GM19372 (cell line): ENCODE measurements at regions not wholly inside any gene's neighbourhood (a gene's known extent, or its start where the extent isn't known, plus 50 kb on each side); places are given as distances from the start of the nearest gene placed in this dataset.

ENCODE experiments used
- ATAC-seq: cut with Tn5 transposase; IDR thresholded peaks from one replicate; pipeline ENCODE4 v1.9.1; 2021; ENCODE audit warnings: mild to moderate bottlenecking, low read depth, moderate library complexity; ENCODE audit not compliant: unreplicated experiment

DNA sequence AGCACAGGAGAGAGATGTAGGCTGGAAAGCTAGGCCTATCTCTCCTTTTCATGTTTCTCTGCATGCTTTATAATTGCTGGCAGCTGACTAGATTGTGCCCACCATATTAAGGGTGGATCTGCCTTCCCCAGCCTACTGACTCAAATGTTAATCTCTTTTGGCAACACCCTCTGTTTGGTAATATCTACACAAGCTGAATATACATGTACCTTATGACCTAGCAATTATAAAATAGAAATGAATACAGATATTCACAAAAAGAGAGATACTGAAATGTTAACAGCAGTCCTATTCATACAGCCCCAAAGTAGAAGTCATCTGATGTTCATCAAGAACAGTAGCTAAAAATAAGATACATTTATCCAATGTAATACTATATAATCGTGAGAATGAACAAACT is 429.6 kb downstream of the EPM2A start:
- ATAC-seq: no peak

DNA sequence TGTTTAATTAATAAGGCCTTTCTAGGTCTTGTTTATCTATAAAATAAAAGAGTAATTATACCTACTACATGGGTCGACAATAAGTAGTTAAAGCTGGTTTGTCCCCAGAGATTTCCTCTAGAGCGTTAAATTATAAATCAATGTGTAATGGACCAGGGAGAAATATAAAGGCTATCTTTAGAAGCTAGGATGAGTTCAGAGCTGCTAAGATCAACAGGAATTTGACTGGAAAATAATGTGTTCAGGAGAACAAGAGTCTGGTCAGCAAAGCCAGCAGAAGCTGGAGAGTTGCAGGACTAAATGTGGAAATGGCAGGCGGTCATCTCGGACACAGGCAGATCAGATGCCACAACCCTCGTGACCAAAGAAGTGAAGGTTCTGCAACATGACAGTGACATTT is 428.8 kb downstream of the EPM2A start:
- ATAC-seq: no peak

DNA sequence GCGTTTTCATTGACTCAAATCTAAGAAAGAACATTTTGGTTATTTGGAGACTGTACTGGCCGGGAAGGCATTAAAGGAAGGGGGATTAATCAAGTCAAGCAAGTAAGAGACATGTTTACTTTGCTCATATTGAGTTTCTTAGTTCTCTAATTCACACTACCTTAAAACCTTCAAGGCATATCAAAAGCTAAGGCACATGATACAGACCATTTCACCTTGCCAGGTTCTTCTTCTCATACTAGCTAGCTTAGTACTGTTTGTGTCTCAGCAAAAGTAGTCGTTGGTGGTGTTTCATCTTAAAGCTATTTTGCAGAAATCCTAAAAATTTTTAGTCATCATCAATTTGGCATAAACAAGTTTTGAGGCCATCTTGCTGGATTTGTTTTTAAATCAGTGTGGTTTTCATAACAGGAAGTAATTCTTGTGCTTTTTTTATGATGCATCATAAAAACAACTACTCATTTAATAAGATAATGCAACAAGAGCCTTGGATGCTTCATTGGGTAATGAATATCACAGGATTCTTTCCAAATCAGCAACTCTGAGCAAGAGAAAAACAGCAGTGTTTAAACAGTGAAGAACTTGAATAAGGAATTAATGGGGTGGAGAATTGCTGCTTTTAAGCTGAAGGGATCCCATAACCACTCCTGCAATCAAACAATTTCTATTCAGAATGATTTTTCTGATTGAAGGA is 425.3 kb downstream of the EPM2A start:
- ATAC-seq: no peak

DNA sequence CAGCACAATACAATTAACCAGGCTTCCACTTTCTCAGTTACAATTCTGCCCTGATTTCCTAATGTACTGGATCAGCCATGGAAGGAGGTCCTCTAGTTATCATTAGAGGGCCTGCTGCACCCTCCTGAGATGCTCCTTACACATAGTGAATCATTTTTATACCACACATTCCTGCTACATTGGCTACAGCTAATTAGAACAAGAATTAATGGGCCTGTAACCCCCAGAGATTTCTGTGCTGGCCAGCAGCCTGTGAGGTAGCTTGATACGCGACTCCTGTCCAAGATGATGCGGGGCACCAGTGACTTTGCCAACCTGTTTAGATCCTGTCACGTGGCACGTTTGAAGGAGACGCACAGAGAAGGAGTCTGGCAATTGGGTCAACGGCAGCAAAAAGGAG is 422.8 kb downstream of the EPM2A start:
- no peak for ATAC-seq

DNA sequence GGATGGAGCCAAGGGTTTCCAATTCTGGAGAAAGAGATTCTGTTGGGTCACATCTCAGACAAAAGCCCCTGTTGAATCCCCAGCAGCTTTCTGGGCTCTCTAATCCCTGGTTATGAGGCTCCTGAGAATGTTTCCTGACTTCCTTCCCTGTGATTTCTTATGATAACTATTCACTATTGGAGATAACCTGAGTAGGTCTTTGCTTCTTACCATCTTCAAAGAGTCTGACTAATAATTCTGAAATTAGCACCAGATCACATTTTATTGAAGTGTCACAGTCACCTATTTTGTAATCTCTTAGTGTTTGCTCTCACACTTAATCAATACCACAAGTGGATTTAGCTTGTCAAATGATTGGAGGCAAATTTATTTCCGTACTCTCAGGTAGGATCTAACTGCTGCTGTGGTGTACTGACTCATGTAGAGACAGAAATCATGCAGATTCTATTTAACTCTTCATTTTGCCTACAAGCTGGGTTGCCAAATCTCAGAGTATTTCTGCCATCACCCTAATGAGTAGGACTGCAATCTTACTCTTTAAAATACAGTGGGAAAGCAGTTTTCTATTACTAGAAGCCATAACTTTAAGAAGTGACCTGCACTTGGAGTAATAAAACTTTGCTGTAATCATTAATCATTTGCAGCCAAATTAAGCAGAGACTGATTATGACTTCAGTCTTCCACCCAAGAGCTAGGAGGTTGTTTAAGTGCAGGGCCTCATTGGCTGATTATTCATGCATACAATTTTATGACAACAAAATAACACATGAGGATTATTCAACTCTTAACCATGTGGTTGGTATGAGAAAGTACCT is 422.1 kb downstream of the EPM2A start:
- no peak for ATAC-seq

DNA sequence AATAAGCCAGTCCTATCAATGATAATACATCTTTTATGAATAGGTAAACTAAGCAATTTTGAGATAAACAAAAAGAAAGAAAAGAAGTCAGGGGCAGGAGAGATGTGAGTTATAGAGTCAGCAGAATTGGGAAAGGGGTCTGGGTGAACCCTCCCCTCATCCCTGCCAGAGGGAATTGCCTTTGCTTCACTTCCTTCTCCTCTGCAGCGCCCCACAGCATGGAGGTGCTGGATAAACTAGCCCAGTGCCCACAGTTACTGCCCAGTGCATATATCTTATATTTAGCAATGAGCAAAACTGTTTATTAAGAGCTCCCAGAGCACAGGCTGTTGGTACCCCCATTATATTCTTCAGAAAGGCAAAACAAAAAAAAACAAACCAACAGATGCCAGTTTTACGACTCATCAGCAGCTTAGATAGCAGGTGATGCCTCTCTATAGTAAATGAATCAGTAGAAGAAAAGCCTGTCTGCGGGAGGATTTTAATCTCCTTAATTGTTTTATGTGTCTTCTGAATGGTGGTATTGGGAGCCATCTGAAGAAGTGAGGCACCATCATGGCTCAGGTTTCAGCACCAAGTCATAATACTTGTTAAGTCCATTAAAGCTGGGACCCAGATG is 419.2 kb downstream of the EPM2A start:
- no peak for ATAC-seq

DNA sequence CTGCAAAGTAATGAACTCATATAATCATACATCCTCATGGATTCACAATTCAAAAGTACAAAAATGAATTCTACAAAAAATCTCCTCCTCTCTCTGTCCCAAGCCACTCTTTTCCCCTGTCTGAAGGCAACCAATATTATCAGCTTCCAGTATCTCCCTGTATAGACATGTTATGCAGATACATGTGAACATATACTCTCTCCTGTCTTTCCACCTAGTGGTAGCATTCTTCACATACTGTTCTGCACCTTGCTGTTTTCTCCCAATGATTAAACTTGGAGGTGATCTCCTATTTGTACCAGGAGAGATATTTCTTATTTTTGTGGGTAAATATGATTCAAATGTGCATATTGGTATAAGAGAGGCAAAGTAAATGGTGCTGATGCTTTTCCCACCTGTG is 416.4 kb downstream of the EPM2A start:
- no peak for ATAC-seq

DNA sequence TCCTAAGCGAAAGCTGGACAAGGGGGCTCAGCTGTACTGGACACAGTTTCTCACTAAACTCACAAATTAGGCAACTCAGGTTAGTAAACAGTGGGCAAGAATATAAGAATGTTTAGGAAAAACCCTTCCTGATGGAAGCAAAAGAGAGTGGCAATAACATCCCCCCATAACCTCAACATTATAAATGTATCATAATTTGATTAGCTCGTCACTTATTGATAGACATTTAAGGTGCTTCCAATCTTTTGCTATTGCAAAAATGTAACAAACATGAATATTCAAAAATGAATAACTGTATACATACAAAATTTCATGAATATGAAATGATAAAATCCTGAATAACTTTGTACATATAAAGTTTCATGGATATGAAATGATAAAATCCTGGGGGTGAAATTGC is 415.7 kb downstream of the EPM2A start:
- ATAC-seq: no peak

DNA sequence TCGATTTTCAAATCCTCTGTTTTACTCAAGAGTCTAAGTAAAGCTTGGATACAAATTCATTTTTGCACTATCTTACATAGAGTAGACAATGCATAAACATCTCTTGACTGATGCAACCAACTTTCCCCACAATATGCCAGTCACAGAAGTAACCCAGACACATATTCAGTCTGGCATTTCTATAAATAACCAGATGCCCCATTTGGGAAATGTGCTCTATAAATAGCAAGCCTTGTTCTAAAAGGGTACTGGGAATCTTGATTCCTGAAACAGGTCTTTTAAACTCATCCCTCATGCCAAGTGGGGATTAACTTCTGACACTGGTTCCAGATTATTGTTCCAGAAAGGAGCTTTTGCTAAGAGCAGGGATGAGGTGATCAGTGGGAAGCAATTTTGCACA is 411.7 kb downstream of the EPM2A start:
- ATAC-seq: no peak

DNA sequence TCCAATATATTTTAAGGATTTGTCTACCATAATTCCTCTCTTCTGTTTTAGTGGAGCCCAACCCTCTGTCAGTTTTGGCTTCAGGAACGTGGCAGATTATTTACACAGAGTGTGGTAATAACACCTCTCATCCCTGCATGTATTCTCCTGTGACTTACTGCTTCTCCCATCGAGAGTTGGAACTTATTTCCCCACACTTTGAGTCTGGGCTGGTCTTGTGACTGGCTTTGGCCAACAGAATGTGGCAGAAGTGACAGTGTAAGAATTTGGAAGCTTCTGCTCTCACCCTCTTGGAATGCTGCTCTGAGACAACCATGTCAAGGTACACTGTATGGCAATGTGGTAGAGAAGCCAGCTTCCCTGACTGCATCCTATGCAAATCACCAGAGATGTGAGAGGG is 407.7 kb downstream of the EPM2A start:
- ATAC-seq: no peak

DNA sequence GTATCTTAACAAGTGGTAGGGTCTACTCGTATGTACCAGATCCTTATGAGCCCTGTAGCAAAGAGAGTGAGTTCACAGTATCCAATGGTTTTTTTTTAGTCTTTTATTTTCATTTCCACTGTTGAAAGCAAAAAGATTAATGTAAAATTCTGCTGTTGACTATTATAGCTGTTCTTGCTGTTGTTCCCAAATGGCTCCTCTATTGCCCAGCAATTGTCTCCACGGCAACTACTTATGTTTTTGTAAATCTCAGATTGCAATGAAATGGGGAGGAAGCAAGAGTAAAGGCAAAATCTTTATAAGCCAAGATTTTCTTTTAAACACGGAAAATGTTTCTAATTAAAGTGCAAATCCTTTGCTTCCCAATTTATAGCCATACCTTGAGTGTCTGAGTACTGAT is 406.1 kb downstream of the EPM2A start:
- ATAC-seq: no peak

DNA sequence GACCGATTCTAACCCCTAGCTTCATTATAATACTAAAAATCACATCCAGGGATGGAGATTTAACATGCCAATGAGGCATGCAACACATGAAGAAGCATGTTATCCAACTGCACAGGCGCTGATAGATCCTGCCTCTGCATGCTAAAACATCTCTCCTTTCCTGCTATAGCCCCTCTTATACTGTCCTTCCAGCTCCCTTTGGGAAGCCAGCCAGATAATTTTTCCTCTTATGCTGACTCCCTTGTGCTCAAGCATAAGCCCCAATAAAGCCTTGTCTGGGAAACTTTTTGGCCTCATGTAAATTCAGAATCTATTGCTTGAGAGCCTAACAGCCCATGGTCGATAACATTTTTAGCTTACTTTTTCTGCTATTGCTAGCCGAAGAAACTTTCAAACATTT is 404.3 kb downstream of the EPM2A start:
- ATAC-seq: no peak

DNA sequence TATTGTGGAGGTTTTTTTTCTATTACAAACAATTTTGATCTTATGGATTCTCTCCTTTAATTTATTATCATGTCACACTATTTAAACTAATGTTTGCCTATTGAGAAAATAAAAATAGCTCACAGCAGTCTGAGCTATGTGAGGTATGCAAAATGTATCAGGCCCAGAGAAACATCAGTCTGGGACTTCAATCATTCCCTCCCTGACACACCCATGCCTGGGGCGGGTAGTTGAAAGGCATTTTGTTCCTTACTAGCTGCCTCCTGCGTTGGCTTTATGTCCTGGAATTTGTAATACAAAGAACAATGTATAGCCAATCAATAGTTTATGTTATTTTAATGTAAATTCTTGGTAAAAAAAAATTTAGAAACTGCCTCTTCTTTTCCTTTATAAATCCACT is 403.3 kb downstream of the EPM2A start:
- ATAC-seq: no peak

DNA sequence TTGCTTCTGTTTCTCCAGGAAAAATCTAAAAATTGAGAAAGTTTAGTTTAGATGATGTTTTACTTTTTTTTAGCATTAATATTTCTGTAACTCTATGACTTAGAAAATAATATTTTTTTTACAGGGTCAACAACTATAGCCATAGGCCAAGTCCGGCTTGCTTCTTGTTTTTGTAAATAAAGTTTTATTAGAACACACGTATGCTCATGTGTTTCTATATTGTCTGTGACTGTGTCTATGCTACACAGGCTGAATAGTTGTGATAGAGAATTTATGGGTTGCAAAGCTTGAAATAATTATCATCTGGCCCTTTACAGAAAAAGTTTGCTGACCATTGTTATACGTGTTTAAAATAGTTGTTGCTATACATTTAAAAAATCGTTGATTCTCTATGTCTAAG is 399.2 kb downstream of the EPM2A start:
- no peak for ATAC-seq

DNA sequence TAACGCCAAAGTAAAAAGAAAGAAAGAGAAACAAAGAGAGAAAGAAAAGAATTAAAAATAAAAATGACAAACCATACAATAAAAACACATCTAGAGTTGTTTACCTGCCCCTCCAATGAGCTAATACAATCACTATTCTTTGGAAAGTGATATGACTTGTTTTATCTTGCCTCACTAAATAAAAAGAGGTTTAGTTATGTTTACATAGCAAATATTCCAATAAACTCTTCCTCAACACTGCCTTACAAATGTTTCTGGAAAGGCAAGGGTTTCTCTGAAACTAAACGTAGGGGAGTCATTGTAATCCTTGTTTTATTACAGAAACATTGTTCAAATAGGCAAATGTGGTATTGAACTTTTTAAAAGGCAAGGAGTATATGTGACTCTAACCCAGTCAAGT is 396.2 kb downstream of the EPM2A start:
- no peak for ATAC-seq

DNA sequence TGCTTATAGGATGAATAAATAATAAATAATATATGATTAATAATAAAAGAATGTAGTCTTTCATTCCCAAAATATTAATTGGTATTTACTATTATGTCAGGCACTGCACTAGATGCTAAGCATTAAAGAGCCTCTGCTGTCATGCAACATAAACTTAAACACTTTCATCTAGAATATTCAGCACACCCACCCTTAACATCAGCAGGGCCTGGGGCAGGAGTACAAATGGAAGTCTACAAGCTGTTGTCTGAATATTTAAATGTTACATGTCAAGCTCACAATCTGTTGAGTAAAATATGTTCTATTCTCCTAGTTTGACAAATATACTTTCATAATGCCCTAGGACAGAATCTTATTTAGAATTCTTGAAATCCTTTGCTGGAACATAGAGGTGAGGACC is 395.1 kb downstream of the EPM2A start:
- no peak for ATAC-seq

DNA sequence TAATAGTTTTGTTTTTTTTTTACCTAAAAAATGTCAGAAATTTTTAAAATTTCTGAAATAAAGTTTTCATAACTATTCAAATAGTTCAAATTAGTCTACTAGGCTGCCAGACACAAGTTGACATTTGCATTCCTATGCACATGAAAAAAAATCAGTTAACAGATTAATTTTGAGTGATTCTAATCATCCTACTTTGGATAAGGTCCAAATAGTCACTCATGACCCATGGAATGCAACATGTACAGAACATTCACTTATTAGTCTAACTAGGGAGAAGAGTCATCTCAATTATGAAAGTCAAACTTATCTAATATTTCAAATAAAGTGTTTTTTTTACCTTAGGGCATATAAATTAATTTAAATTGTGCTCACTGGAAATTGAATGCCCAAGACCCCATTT is 390.2 kb downstream of the EPM2A start:
- no peak for ATAC-seq

DNA sequence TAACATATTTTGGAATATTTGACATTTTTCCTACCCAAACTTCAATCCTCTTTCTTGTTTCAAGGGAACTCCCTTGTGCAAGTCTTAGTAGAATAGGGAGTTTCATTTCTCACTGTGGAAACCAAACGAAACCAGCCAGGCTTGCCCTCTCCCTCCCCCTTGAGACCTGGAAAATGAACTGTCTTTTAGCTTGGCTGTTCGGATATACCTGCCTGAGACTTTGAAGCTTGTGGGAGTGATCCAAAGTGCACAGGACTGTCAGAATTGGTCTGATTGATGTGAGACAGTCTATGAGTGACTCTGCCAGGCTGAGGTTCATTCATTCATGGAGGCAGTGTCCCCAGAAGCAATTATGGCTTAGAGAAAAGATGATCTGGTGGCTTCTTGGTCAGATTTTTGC is 388.1 kb downstream of the EPM2A start:
- ATAC-seq: no peak

DNA sequence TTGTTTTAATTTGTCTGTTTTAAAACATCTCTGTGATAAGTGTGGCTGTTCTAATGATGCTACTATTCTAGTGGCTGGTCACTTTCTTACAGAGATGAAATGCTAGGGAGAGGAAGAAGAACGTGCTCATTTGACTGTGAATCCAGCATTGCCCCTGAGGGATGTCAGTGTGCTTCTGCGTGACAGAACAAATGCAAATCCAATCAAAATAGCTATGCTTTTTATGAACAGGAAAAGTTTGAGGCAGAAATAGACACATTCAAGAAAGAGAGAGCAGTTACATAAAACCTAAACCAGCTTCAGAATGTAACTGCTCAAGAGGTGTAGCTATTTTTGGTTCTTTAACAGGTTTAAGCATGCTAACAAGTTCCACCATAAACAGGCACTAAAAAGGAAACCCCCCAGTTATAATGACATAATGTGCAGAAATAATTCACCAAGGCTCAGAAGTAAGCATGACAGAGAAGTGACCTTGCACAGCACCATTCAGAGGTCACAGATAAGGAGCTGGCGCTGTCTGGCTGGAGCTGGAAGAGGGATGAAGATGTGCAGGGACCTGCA is 385.3 kb downstream of the EPM2A start:
- ATAC-seq: peak; percentile 75

DNA sequence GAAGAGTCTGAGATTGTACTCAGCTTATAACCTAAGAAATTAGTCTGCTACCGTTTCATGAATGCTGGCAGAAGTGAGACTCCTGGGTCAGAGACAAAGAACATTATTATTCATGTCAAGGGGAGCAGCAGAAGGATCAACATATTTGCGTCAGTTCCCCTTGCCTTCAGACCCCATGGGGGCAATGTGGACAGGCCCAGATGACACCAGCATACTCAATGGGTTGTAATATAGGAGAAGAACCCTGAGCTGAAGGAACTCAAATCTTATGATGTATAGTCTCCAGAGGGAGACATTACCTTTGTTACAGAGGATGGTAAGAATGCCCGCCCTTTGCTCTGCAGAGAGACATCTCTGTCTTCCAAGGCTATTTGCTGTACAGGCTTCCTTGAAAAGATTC is 384.4 kb downstream of the EPM2A start:
- no peak for ATAC-seq

DNA sequence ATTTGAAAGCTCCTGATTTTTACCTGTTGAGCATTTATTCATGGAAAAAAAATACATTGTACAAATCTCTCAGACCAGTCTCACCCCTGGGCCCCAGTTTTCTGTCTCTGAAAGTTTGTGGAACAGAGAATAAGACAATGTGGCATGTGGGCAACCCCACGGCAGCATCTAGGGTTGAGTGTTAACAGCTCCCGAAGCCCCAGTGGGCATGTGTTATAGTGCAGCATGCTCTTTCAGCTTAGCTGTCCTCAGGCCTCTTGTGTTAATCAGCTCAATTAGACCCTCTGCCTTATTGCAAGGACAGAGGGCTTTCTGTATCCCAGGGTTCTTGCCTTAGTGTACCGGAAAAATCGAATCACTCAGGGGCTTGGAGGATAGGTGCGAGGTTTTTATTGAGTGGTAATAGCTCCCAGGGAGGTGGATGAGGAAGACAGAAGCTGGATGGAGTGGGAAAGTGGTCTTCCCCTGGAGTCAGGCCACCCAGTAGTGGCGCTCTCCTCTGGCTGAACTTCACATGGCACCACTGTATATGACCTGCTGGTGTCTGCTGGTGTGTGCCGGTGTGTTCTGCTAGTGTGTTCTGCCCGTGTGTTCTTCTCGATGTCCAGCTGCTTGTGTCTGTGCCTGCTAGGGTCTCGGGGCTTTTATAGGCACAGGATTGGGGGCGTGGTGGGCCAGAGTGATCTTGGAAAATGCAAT is 382.8 kb downstream of the EPM2A start:
- ATAC-seq: no peak
